ENCODE measurements at regions not wholly inside any gene's neighbourhood (a gene's known extent, or its start where the extent isn't known, plus 50 kb on each side); places are given as distances from the start of the nearest gene placed in this dataset.

DNA sequence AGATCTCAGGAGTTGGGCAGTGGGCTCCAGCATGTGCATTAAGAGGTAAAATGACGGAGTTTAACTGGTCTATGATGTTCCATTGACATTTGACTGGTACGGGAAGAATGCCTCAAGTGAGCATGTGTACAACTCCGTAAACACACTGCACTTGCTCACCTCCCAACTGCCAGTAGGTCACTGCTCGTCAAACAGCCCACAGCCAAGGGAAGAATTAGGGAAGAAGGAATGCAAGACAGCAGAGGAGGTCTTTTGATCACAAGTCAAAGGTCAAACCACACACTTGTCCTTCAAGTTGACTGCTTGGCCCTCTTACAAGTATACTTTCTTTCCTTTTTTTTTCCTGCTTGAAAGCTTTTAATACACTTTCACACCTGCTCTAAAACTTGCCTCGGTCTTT is 236.7 kb downstream of the B3GLCT start:
- TF ChIP-seq POLR2AphosphoS5 (IDR thresholded peaks at IDR 0.05; ENCODE audit: low read depth, low read length), result no peak
- TF ChIP-seq POLR2A (IDR thresholded peaks at IDR 0.05; ENCODE audit: low read depth, low read length), result no peak

All from GM12892 (cell line).